NB4 (cell line): ENCODE measurements at regions not wholly inside any gene's neighbourhood (a gene's known extent, or its start where the extent isn't known, plus 50 kb on each side); places are given as distances from the start of the nearest gene placed in this dataset.

Experiments used
- MYC ChIP-seq: IDR thresholded peaks from 2 replicates; pipeline ENCODE4 v1.6.1; 2011; ENCODE audit warnings: low read depth, low read length
- POLR2A ChIP-seq: IDR thresholded peaks from 2 replicates; pipeline ENCODE4 v1.6.1; 2011; ENCODE audit warnings: mild to moderate bottlenecking; ENCODE audit not compliant: insufficient read length; ENCODE audit errors: extremely low read depth
- TF ChIP-seq, protein P1 (sequence below): IDR thresholded peaks from one replicate; pipeline ENCODE4 v1.5.1; 2012; ENCODE audit warnings: low read depth, low read length

DNA sequence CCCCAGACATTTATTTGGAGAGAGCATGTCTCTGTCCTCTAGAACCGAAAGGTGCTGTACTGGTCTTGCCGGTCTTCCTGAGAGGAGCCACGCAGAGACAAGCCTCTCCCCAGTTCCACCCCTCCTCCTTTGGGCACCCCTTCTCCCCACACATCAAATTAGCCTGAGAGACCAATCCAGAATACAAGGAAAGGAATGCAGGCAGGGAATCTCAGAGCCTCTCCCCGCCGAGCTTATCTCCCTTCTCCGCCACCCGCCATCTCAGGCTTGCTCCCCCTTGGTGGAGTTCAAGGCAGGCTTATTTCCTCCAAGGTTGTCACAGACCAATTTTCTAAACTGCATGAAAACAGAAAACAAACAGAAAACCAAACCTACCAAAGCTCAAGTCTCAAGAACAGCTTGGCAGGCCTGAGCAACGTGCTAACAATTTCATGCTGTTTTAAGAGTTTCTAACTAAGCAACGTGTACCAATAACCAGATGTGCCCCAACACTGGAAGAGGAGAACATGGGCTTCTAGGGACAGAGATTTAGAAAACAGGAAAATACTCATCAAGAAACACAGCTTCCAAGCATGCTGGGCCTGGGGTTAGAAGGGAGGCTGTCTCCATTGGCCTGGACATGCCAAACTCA is 124.5 kb upstream of the PKDCC start:
- TF ChIP-seq, protein P1, sequence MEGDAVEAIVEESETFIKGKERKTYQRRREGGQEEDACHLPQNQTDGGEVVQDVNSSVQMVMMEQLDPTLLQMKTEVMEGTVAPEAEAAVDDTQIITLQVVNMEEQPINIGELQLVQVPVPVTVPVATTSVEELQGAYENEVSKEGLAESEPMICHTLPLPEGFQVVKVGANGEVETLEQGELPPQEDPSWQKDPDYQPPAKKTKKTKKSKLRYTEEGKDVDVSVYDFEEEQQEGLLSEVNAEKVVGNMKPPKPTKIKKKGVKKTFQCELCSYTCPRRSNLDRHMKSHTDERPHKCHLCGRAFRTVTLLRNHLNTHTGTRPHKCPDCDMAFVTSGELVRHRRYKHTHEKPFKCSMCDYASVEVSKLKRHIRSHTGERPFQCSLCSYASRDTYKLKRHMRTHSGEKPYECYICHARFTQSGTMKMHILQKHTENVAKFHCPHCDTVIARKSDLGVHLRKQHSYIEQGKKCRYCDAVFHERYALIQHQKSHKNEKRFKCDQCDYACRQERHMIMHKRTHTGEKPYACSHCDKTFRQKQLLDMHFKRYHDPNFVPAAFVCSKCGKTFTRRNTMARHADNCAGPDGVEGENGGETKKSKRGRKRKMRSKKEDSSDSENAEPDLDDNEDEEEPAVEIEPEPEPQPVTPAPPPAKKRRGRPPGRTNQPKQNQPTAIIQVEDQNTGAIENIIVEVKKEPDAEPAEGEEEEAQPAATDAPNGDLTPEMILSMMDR: no peak
- TF ChIP-seq POLR2A (no peak), MYC (no peak)
